Kidney capillary endothelial cell (primary cell): ENCODE measurements at regions not wholly inside any gene's neighbourhood (a gene's known extent, or its start where the extent isn't known, plus 50 kb on each side); places are given as distances from the start of the nearest gene placed in this dataset.
"Not testable (repeated sequence)": the region's sequence is repeated elsewhere in the genome, so short reads cannot be mapped to it uniquely, and the experiment has no call there.

Source experiments
- DNase-seq: peaks from one replicate; pipeline ENCODE4 v3.0.0-alpha.2; 2018; ENCODE audit warnings: low spot score

DNA sequence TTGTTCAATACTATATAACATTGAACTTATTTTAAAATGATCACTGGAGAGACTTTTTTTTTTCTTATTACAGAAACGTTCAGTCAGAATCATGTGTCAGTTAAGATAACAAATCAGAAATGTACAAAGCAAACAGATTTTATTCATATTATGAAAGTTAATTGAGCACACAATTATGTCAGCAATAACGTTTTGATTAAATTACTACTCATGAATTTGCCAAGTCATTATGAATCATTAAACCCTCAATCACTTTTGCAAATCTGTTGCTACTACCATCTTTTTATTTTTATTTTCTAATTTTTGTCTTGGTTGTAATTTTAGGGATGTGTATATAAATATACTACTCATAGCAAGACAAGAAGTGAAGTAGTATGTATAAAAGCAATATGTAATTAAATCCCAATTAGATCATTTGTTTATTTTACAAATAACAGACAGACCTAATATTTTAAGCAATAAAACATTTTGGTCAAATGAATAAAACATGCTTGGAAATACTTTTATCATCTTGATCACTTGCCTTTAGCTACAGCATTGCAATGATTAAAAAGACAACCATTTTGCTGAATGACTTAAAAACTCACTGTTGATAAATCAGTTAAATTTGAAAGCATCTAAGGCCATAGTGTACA lies 893.4 kb upstream of the MIR17HG start:
- no peak for DNase-seq

- DNase-seq, result no peak
Measured at GRCh38 chr13:90455067-90455466, 892.4 kb upstream of the MIR17HG start.

DNA sequence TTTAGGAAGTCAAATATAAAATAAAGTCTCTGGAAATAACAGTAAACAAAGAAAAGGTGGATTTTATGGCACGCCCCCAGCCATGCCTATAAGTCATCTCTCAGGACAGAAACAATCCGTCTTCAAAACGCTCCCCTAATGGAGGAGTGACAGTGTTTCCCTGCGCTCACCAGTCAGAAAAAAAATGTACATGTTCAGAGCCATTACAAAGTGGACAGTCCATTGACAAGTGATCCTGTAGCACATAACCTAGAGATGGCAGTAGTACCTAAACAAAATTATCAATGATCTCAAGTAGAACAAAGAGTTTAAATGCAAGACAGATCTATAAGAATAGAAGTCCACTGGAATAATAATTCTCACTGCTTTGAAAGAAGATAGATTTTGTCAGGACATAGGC lies 891.7 kb upstream of the MIR17HG start:
- no peak for DNase-seq

- DNase-seq, result no peak
Measured at GRCh38 chr13:90461398-90461797, 886.1 kb upstream of the MIR17HG start.

- no peak for DNase-seq
Measured at GRCh38 chr13:90477216-90477615, 870.3 kb upstream of the MIR17HG start.

- DNase-seq, result no peak
Measured at GRCh38 chr13:90483906-90484305, 863.6 kb upstream of the MIR17HG start.

- no peak for DNase-seq
Measured at GRCh38 chr13:90485436-90485835, 862.1 kb upstream of the MIR17HG start.

- no peak for DNase-seq
Measured at GRCh38 chr13:90492872-90493271, 854.6 kb upstream of the MIR17HG start.

DNA sequence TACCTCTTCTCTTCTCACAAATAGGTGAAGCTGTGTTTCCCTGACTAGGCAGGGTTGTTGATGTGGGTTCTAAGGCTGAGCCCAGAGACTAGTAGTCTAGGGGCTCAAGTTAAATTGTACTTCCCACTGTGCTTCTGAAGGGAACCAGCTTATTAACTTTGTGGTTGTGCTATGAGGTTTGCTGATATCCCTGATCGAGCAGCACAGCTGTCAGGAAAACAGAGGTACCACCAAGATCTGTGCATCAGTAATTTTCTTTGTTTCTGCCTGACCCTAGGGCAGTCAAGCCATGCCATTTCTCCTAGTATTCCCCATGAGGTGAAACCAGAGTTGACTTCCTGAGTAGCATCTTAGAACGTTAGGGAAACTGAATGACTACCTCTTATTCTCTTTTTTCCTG lies 853.8 kb upstream of the MIR17HG start:
- DNase-seq, result no peak

DNA sequence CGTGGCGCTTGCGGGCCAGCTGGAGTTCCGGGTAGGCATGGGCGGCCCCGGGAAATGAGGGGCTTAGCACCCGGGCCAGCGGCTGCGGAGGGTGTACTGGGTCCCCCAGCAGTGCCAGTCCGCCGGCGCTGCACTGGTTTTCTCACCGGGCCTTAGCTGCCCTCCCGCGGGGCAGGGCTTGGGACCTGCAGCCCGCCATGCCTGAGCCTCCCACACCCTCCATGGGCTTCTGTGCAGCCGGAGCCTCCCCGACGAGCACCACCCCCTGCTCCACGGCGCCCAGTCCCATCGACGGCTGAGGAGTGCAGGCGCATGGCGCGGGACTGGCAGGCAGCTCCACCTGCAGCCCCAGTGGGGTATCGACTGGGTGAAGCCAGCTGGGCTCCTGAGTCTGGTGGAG lies 852.6 kb upstream of the MIR17HG start:
- DNase-seq, result not testable (repeated sequence)

DNA sequence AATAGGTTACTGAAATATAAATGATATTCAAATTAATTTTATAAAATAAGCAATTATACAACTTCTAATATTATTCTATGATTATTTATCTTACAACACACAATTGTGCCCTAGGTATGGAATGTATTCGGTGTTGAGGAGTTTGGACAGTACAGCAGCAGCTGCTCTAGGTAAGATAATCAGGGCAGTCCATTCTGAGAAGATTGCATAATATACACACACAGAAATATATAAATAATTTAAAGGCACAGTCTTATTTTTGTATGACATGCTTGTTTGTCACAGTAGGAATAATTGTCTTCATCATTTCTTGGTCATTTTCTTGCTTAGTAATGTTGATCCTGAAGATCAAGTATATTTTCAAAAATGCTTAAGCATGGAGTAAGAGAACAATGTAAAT lies 849.4 kb upstream of the MIR17HG start:
- DNase-seq, result no peak

- no peak for DNase-seq
Measured at GRCh38 chr13:90498816-90499215, 848.7 kb upstream of the MIR17HG start.

DNA sequence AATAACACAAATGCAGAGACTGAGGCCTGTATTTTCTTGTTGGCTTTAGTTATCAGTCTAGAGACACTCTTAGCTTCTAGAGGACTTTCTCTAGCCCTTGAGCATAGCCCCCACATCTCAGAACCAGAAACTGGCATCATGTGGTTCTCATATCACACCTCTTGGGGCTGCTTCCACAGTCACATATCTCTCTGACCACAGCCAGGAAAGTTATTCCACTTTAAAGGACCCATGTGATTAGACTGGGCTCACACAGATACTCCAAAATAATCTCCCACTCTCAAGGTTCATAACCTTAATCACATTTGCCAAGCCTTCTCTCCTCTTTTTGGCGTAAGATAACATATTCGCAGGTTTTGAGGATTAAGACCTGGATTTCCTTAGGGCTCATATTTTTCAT lies 846.9 kb upstream of the MIR17HG start:
- DNase-seq, result no peak

DNA sequence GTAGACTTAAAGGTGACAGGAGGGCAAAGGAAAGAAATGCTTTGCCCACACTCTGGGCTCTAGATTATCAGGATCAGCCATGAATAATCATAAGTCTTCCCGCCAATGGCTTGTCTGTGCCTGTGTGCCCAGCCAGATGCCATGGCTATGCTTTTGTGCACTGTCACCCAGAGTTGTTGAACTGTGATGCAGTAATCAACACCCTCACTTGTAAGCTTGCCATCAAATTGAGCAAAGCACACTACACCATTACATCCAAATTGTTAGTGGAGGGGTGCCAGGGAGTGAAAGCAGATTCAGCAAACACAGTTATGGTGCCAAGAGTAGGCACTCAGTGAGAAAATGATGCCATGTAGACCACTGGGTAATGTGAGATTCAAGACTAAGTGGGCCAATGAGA lies 845.3 kb upstream of the MIR17HG start:
- DNase-seq, result no peak

DNA sequence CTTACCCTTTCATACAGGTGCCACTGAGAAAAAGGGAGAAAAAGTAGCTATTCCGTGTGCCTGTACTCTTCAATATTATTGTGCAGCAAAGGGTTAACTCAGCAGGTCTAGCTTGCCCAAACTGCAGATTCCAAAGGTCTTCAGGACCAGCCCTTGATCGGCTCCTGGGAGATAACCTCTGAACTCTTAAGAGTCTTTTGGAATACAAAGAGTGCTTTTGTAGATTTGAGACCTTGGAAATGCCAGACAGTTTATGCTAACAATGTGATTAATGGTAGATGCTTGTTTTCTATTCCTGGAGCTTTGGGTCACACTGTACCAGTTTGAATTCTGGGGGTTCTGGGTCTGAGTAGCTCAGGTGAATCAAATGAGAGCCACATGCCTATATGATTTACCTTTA lies 844.7 kb upstream of the MIR17HG start:
- DNase-seq, result no peak

GRCh38 chr13:90510319-90510718 lies 837.2 kb upstream of the MIR17HG start:
- no peak for DNase-seq

DNA sequence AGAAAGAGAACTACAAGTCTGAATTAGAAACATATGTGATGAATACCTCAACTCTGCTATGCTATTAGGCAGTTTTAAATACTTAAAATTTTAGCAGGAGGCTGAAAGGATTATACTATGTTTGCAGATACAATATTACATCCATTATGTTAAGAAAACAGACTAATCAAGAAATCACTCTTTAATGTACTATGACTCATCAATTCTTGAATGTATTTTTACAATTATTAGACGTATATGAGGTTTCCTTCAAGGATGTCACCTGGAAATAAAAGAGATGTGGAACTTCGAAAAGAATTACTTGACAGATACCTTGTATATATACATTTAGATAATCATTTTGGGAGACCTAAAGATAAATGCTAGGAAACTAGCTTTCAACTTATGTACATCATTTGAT lies 835.6 kb upstream of the MIR17HG start:
- no peak for DNase-seq

- DNase-seq, result not testable (repeated sequence)
Measured at GRCh38 chr13:90514712-90515111, 832.8 kb upstream of the MIR17HG start.

DNA sequence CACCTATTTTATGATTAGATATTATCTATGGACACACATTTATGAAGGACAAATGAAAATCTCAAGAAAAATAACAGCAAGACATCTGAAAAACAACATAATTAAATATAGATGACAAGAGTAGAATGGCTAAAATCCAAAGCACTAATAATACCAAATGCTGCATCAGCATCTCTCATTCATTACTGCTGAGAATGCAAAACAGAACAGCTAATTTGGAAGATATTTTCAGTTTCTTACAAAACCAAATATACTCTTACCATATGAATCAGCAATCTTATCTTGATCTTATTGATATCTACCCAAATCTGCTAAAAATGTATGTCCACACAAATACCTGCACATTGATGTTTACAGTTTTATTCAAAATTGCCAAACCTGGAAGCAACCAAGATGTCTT lies 829.1 kb upstream of the MIR17HG start:
- DNase-seq, result no peak

DNA sequence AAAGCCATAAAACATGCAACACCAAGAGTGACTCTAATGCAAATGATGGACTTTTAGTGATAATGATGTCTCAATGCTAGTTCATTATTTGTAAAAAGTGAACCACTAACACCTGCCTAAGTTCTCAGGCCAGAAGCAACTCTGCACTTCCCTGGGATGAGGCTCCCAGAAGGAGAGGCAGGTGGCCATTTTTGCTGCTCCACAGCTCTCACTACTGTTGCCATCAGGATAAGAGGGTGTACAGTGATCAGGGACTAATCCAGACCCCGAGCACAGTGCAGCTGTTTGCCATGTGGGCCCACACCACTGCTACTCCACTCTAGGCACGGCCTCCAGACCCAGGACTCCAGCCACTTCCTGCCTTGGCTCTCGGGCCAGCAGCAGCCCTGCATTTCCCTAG lies 828.3 kb upstream of the MIR17HG start:
- DNase-seq, result no peak

- DNase-seq, result no peak
Measured at GRCh38 chr13:90526711-90527110, 820.8 kb upstream of the MIR17HG start.

- no peak for DNase-seq
Measured at GRCh38 chr13:90531744-90532143, 815.7 kb upstream of the MIR17HG start.

GRCh38 chr13:90532861-90533492 lies 814.5 kb upstream of the MIR17HG start:
- DNase-seq, result no peak

GRCh38 chr13:90533866-90534265 lies 813.6 kb upstream of the MIR17HG start:
- DNase-seq, result no peak
